ENCODE measurements at regions not wholly inside any gene's neighbourhood (a gene's known extent, or its start where the extent isn't known, plus 50 kb on each side); places are given as distances from the start of the nearest gene placed in this dataset.

GRCh38 chr6:132948889-132949288 is 134.5 kb downstream of the RPS12 start:
- TF ChIP-seq CTCF (IDR thresholded peaks at IDR 0.05; ENCODE audit: low read depth, low read length) (no peak), EZH2phosphoT487 (IDR thresholded peaks at IDR 0.05; ENCODE audit: low read depth) (no peak)
